Non-pigmented ciliary epithelial cell (primary cell): ENCODE measurements at regions not wholly inside any gene's neighbourhood (a gene's known extent, or its start where the extent isn't known, plus 50 kb on each side); places are given as distances from the start of the nearest gene placed in this dataset.
"Not testable (repeated sequence)": the region's sequence is repeated elsewhere in the genome, so short reads cannot be mapped to it uniquely, and the experiment has no call there.

ENCODE experiments used
- DNase-seq: peaks from one replicate; pipeline ENCODE4 v3.0.0-alpha.2; 2010; ENCODE audit warnings: low read depth

DNA sequence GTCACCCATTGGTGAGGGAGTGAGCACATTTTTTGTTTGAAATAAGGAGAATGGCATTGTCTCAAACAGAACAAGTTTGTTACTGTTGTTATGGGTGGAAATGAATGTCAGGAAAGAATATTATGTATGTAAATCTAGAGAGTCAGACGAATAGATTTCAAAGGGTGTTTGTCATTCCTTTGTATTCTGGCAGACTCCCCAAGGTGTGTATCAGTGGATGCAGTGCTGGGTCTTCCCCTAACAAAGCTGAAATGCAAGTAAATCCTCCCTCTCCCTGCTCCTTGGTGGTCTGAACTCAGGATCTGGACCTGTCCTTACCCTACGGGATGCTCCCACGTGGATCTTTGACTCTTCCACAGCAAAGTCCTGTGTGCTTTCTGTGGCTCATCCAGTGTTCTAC, 139.5 kb upstream of the ZNF516 start:
- DNase-seq = no peak

- DNase-seq = no peak
Measured at GRCh38 chr18:76633588-76634269, 138.7 kb upstream of the ZNF516 start.

- DNase-seq = no peak
Measured at GRCh38 chr18:76627444-76627843, 132.4 kb upstream of the ZNF516 start.

GRCh38 chr18:76626991-76627390, 131.9 kb upstream of the ZNF516 start:
- DNase-seq = no peak

GRCh38 chr18:76622651-76623050, 127.6 kb upstream of the ZNF516 start:
- DNase-seq = no peak

DNA sequence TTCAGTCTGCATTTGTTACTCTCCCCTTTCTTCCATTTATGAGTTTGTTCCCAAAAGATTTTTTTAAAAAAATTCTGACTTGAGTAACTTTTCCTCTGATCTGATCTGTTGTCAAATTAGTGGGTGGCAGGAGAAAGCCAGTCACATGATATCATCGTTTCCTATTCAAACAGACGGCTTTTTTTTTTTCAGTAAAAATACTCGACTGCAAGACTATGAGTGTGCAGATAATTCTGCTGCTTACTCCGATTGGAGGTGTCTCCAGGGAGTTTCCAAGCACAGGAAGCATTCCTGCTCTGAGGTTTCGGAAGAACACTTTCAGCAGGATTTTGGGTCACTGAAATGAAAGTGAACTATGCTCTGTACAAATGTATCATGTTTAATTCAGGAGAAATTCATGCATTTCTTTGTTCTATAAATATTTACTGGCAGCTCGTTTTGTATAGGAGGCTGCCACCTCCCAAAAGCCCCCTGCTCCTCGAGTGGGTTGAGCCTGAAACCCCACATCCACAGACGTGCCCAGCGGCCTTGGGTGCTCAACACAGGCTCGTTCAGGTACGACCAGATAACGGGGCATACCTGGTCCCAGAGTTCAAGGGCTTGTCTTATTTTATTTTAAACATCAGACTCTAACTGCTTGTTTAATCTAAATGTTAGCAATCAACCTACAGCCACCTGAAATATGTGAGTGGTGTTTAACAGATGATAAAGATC, 126.9 kb upstream of the ZNF516 start:
- DNase-seq = no peak

DNA sequence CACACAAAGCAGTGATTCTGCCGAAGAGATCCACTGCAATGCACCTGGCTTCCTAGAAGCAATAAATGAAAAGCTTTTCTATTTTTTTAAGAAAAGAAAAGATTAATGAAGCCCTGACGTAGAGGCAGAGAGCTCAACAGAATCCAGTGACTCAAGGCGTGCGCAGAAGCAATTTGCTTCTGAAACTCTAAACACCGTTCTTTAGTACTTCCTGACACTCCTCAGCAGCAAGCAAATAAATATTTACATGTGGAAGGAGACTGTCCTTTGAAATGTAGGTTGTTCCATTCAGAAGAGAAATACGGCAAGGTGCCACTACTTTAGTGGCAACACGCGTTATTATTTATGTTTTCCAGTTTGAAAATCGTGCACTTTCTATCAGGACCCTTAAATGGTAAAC, 126.2 kb upstream of the ZNF516 start:
- no peak for DNase-seq

- no peak for DNase-seq
Measured at GRCh38 chr18:76620321-76621170, 125.5 kb upstream of the ZNF516 start.

DNA sequence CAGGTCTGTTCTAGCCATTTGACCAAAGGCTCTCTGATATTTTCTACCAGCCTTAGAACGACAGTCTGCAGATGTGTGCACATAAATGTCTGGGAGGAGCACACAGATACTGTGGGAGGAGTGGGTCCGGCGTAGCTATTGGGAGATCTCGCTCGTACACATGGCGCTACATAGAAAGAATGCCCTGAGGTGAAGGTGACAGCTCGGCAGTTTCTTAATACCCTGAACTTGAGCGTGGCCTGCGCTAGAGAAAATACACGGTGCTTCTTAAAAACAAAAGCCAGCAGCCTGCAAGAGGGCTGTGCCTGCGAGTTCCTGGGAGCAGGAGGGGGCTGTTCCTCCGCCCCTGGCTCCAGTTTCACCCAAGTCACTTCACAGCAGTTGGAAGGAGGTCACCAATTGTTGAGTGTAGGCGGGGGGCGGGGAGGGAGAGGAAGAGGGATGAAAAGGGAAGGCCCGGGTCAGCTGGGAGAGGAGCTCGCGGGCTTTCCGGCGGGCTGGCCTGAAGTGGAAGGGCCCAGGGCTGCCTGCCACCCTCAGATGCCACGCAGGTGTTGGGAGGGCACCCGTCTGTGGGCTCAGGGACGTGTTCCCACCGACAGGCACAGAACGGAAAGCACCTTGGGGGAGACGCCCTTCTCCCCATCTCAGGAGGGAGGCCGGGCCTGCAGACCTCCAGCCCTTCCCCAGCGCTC, 124.7 kb upstream of the ZNF516 start:
- no peak for DNase-seq

DNA sequence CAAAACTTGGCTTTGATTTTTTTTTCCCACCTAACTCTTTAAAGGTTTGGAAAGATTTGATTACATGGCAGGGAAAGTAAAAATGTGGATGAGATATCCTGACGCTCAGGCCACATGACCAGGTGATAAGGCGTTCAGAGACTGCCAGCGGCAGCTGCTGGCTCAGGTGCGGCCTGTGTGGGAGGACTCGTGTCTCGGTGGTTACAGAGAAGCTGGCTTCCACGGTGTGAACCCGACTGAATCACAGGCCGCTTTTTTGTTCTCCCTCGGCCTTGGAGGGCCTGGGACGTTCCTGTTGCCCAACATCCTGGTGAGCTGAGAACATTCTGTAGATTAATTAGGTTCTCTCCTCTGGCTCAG, 124.2 kb upstream of the ZNF516 start:
- DNase-seq = no peak

- DNase-seq = no peak
Measured at GRCh38 chr18:76618721-76619120, 123.7 kb upstream of the ZNF516 start.

DNA sequence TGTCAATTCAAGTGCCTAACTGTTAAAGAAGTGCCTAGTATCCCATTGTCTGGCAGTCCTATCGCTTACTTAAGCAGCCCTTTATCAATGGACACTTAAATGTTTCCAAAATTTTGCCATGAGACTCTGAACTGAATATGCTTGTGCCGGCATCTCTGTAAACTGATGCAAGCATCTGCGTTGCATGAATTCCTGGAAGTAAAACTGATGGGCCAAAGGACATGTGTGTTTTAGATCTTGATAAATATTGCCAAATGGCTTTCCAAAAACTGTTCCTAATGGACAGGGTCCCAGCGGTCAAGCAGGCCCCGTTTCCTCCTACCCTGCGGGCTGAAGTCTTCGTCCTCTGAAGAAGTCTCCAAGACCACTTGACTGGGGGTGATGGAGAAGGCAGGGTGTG, 121.3 kb upstream of the ZNF516 start:
- DNase-seq = no peak

DNA sequence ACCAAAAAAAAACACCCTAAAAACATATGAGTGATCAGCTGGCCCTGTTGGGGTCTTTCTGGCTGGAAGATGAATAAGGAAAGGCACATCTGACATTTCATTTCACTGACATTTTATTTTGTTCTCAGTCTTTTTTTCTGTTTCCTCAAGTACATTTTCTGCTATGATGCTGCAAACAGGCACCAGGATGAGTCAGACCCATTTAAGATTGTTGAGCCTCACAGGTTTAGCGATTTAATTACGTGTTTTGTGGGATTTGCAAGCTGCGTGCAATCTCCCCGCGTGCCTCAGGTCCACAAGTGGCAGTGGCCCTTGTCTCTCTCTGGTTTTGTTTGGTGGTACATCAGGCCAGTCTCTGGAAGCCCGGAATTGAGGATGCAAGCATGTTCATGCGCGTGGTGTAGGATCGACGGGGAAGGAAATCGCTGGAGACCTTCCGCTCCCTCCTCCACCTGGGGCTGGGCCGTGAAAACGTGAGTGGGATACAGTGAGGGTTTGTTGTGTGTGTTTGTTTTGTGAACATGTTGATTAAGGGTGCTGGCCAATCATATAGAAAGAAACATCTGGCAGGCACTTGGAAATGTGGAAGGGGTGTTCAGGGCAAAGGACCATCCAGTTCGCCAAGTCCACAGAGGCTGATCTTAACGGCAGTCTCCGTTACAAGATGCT, 120.2 kb upstream of the ZNF516 start:
- DNase-seq = no peak

- no peak for DNase-seq
Measured at GRCh38 chr18:76613755-76614120, 118.7 kb upstream of the ZNF516 start.

DNA sequence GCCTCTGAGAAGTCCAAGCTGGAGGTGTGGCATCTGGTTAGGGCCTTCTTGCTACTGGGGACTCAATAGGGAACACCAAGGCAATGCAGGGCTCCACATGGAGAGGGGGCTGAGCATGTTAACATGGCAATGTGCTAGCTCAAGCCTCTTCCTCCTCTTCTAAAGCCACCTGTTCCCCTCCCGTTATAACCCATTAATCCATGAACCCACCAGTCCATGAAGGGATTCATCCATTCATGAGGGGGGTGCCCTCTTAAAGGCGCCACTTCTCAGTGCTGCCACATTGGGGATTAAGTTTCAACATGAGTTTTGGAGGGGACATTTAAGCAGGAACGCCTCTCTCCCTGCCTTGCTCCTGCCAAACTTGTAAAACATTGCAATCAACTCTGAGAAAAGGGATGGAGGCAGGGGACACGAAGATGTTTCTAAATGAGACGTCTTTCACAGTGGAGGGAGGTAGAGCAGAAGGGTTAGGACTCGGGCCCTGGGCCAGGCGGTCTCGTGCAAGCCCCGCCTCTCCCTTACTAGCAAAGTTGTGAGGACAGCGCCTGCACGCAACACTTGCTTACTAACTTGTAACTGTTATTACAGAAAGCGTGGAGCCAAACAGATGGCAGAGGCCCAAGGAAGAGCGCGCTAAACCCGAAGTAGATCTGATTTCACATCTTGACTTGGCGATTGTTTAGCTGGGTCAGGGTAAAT, 118.2 kb upstream of the ZNF516 start:
- no peak for DNase-seq

DNA sequence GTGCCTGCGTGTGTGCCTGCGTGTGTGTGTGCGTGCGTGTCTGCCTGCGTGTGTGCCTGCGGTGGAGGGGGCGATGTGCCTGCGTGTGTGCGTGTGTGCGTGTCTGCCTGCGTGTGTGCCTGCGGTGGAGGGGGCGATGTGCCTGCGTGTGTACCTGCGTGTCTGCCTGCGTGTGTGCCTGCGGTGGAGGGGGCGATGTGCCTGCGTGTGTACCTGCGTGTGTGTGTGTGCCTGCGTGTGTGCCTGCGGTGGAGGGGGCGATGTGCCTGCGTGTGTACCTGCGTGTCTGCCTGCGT, 116.7 kb upstream of the ZNF516 start:
- not testable (repeated sequence) for DNase-seq

DNA sequence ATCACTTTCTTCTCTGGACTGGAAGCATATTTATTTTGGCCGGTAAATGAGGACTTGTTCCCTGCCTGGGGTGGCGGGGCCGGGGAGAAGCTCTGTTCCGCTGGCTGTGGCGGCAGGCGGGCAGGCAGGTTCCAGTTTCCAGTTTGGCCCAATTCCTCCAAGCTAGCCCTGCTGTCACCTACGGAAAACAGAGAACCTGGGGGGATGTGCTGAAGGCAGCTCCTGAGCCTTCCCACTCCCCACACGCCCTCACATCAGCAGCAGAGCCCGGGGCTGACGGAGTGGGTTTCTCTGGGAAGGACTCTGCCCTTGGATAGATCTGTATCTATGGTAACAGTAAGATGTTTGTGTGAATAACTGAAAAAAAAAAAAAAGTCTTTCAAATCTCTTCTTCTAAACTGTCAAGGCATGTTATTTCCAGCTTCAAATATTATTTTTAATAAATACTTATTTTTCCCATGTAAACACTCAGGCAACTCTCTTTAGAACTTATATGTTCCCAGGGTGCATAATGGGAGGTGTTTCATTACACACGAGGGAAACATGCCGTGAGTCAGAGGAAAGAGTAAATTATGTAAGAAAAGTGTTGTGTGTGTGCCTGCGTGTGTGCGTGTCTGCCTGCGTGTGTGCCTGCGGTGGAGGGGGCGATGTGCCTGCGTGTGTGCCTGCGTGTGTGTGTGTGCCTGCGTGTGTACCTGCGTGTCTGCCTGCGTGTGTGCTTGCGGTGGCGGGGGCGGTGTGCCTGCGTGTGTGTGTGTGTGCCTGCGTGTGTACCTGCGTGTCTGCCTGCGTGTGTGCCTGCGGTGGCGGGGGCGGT, 116.1 kb upstream of the ZNF516 start:
- no peak for DNase-seq

GRCh38 chr18:76610012-76610411, 115.0 kb upstream of the ZNF516 start:
- no peak for DNase-seq

DNA sequence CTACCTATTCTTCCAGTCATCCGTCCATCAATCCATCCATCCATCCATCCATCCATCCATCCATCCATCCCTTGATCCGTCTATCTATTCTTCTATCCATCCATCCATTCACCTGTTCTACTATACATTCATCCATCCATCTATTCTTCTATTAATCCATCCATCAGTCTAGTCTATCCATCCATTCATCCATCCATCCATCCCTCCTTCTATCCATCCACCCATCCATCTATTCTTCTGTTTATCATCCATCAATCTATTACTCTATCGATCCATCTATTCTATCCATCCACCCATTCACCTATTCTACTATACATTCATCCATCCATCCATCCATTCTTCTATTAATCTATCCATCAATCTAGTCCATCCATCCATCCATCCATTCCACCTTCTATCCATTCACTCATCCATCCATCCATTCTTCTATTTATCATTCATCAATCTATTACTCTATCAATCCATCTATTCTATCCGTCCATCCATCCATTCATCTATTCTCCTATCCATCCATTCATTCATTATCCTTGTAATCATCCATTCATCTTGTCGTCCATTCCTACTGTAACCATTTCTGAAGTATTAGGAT, 110.4 kb upstream of the ZNF516 start:
- no peak for DNase-seq

DNA sequence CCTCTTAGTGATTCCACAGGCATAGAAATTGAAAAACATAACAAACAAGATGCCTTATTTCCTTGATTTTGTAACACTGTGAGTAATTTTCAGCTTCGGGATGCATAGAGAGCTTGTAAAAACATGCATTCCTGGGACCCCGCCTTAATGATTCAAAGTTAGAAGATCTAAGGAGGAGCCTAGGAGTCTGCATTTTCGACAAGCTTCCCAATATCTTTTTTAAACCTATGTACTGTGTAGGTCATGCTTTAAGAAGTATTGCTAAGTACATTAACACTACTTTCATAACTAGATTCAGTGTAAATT, 109.8 kb upstream of the ZNF516 start:
- no peak for DNase-seq
